OCI-LY3 (cell line): ENCODE measurements at regions not wholly inside any gene's neighbourhood (a gene's known extent, or its start where the extent isn't known, plus 50 kb on each side); places are given as distances from the start of the nearest gene placed in this dataset.

Experiments
- H2AFZ ChIP-seq: fragments of 200-600, 300-600 bp; shearing (Covaris generic); 2 replicates; pipeline ENCODE4 v1.6.0; 2014; ENCODE audit warnings: antibody characterized with exemption, low read depth, low read length
- H3K27ac ChIP-seq: fragments of 200-600, 300-600 bp; sonication (generic); 2 replicates; pipeline ENCODE4 v1.5.1; 2014; ENCODE audit warnings: mild to moderate bottlenecking, low read length, moderate library complexity, mixed read lengths
- H3K27me3 ChIP-seq: fragments of 200-600, 300-600 bp; sonication (generic); 2 replicates; pipeline ENCODE4 v1.6.1; 2014; ENCODE audit warnings: low read depth, low read length, mixed read lengths
- H3K36me3 ChIP-seq: fragments of 200-600, 300-600 bp; sonication (generic); replicated peaks from 2 replicates; pipeline ENCODE3; 2014; ENCODE audit warnings: low read depth, low read length, mixed read lengths
- H3K4me1 ChIP-seq: fragments of 300-600, 200-600 bp; sonication (generic); 2 replicates; pipeline ENCODE4 v1.6.1; 2014; ENCODE audit warnings: low read length, mixed read lengths
- H3K4me2 ChIP-seq: fragments of 200-600, 300-600 bp; sonication (generic); 2 replicates; pipeline ENCODE4 v1.6.1; 2014; ENCODE audit warnings: low read length, mixed read lengths
- H3K4me3 ChIP-seq: fragments of 300-600, 200-600 bp; sonication (generic); 2 replicates; pipeline ENCODE4 v1.5.1; 2014; ENCODE audit warnings: antibody characterized with exemption, mild to moderate bottlenecking, low read length, moderate library complexity
- H3K79me2 ChIP-seq: fragments of 300-600, 200-600 bp; shearing (Covaris generic); 2 replicates; pipeline ENCODE4 v1.6.1; 2014; ENCODE audit warnings: mild to moderate bottlenecking, low read length, mixed read lengths
- H3K9ac ChIP-seq: fragments of 300-600, 200-600 bp; shearing (Covaris generic); 2 replicates; pipeline ENCODE4 v1.6.0; 2014; ENCODE audit warnings: mild to moderate bottlenecking, low read length, moderate library complexity
- H3K9me3 ChIP-seq: fragments of 200-600, 300-600 bp; shearing (Covaris generic); 2 replicates; pipeline ENCODE4 v1.6.1; 2014; ENCODE audit warnings: low read length, mixed read lengths; ENCODE audit not compliant: insufficient read depth
- H4K20me1 ChIP-seq: fragments of 200-600, 300-600 bp; sonication (generic); 2 replicates; pipeline ENCODE4 v1.6.1; 2016; ENCODE audit warnings: low read length, mixed read lengths; ENCODE audit not compliant: insufficient read depth
- CTCF ChIP-seq: fragments of 200-600, 300-600 bp; sonication (generic); IDR thresholded peaks from 2 replicates; pipeline ENCODE4 v1.5.1; 2014; ENCODE audit warnings: antibody characterized with exemption, low read length, low read depth
- EZH2phosphoT487 ChIP-seq: fragments of 200-600 bp; shearing (Covaris generic); IDR thresholded peaks from 2 replicates; pipeline ENCODE4 v1.6.1; 2018; ENCODE audit warnings: antibody characterized with exemption, mixed run types, low read depth

GRCh38 chr13:50359041-50359367 is 343.8 kb downstream of the KCNRG start:
- Histone ChIP-seq H3K27me3 (peaks cover 30% of the 10 kb centered on the region), H3K4me1 (peaks cover 76% of the 10 kb centered on the region), H3K4me3 (peak overlapping the region; percentile 28; the same call in 1 of the 2 replicates), H3K79me2 (no peaks in the 10 kb centered on the region), H3K9me3 (no peaks in the 10 kb centered on the region), H3K4me2 (peak overlapping the region; percentile 67), H2AFZ (no peak overlapping the region), H4K20me1 (no peaks in the 10 kb centered on the region; the same call in 1 of the 2 replicates), H3K36me3 (no peaks in the 10 kb centered on the region), H3K9ac (no peak overlapping the region), H3K27ac (no peak overlapping the region)
- TF ChIP-seq CTCF = no peak
- TF ChIP-seq EZH2phosphoT487 = no peak

- H3K36me3 ChIP-seq = no peaks in the 10 kb centered on the region
- H4K20me1 ChIP-seq = no peaks in the 10 kb centered on the region; the same call in 1 of the 2 replicates
- no peaks in the 10 kb centered on the region for H3K79me2 ChIP-seq
- no peaks in the 10 kb centered on the region for H3K9me3 ChIP-seq
- TF ChIP-seq CTCF = no peak
- no peak for TF ChIP-seq EZH2phosphoT487
- no peak overlapping the region for H3K9ac ChIP-seq
- H3K4me1 ChIP-seq = peaks cover 76% of the 10 kb centered on the region
- H3K4me3 ChIP-seq = no peak overlapping the region
- H3K27ac ChIP-seq = no peak overlapping the region
- H3K27me3 ChIP-seq = peaks cover 31% of the 10 kb centered on the region
- no peak overlapping the region for H2AFZ ChIP-seq
- H3K4me2 ChIP-seq = 0 out of 2 replicates have a peak overlapping the region, but pooled peaks have one; percentile 67
These were observed 344.5 kb downstream of the KCNRG start for GRCh38 chr13:50359779-50360178.

- Histone ChIP-seq H3K4me1 (peaks cover 76% of the 10 kb centered on the region), H3K36me3 (no peaks in the 10 kb centered on the region), H3K79me2 (no peaks in the 10 kb centered on the region), H4K20me1 (peaks cover 3% of the 10 kb centered on the region; the same call in 1 of the 2 replicates), H3K9ac (no peak overlapping the region), H3K4me3 (no peak overlapping the region), H3K27me3 (peaks cover 32% of the 10 kb centered on the region), H2AFZ (no peak overlapping the region), H3K4me2 (peak overlapping the region; percentile 70; the same call in 1 of the 2 replicates), H3K9me3 (no peaks in the 10 kb centered on the region), H3K27ac (no peak overlapping the region)
- TF ChIP-seq EZH2phosphoT487 (no peak), CTCF (no peak)
These were observed 345.4 kb downstream of the KCNRG start for GRCh38 chr13:50360637-50361036.

GRCh38 chr13:50361282-50361681 is 346.0 kb downstream of the KCNRG start:
- Histone ChIP-seq H3K27me3 (peaks cover 32% of the 10 kb centered on the region), H3K9ac (no peak overlapping the region), H3K4me2 (peak overlapping the region; percentile 70), H3K79me2 (no peaks in the 10 kb centered on the region), H4K20me1 (peaks cover 6% of the 10 kb centered on the region; the same call in 1 of the 2 replicates), H2AFZ (no peak overlapping the region), H3K4me1 (peaks cover 76% of the 10 kb centered on the region), H3K27ac (no peak overlapping the region), H3K36me3 (no peaks in the 10 kb centered on the region), H3K4me3 (peak overlapping the region; percentile 27), H3K9me3 (no peaks in the 10 kb centered on the region)
- TF ChIP-seq EZH2phosphoT487 (no peak), CTCF (no peak)
